ENCODE measurements at regions not wholly inside any gene's neighbourhood (a gene's known extent, or its start where the extent isn't known, plus 50 kb on each side); places are given as distances from the start of the nearest gene placed in this dataset.

- Histone ChIP-seq H3K36me3 (no peaks in the 10 kb centered on the region), H3K4me3 (no peak overlapping the region), H3K4me1 (replicated peaks) (peaks cover 4% of the 10 kb centered on the region), H3K27ac (peak overlapping the region in 1 of 2 donors; percentile 70), H3K27me3 (replicated peaks; ENCODE audit: insufficient read depth) (no peaks in the 10 kb centered on the region), H3K9me3 (no peaks in the 10 kb centered on the region)
- no peak for DNase-seq (ENCODE audit: low spot score)
- TF ChIP-seq POLR2A (IDR thresholded peaks at IDR 0.05) (no peak), POLR2AphosphoS5 (IDR thresholded peaks at IDR 0.05) (no peak), CTCF (IDR thresholded peaks at IDR 0.05) (no peak)
- 80% methylated on average over 5 of the region's 5 CpGs for WGBS
- intact Hi-C loops (cut with DNase I), result no loop called here
Measured at GRCh38 chr5:38794986-38795385, 50.8 kb upstream of the OSMR start.

GRCh38 chr5:38795986-38796741 is 49.6 kb upstream of the OSMR start:
- no peaks in the 10 kb centered on the region for H3K36me3 ChIP-seq
- intact Hi-C loops (cut with DNase I), result no loop called here
- DNase-seq (ENCODE audit: low spot score), result peak; percentile 30
- no peaks in the 10 kb centered on the region for H3K9me3 ChIP-seq
- H3K4me1 ChIP-seq (replicated peaks), result peaks cover 4% of the 10 kb centered on the region
- peak; percentile 66 for TF ChIP-seq POLR2AphosphoS5 (IDR thresholded peaks at IDR 0.05)
- no peak for TF ChIP-seq CTCF (IDR thresholded peaks at IDR 0.05)
- H3K27me3 ChIP-seq (replicated peaks; ENCODE audit: insufficient read depth), result no peaks in the 10 kb centered on the region
- H3K27ac ChIP-seq, result peak overlapping the region; percentile 35 to 70
- no peak overlapping the region for H3K4me3 ChIP-seq
- 24% methylated on average over 6 of the region's 6 CpGs for WGBS
